ENCODE measurements at regions not wholly inside any gene's neighbourhood (a gene's known extent, or its start where the extent isn't known, plus 50 kb on each side); places are given as distances from the start of the nearest gene placed in this dataset.

- 71 to 100% (median 85%) methylated on average over 1 to 2 of the region's 2 CpGs; no CpG with 5 or more reads in 4 of the 10 experiments for WGBS, 10 experiments
- no peaks in the 10 kb centered on the region for H3K4me1 ChIP-seq (replicated peaks in 1 of 2)
- H3K4me3 ChIP-seq = no peak overlapping the region
- H3K27ac ChIP-seq = no peak overlapping the region
- in situ Hi-C loops (cut with MboI; ENCODE audit: low pct_unique_long_range_greater_than_20kb in 2 of 9, low sequenced_read_pairs in 9 of 9, unreplicated experiment in 9 of 9) = no loop called here
- no peak for ATAC-seq (replicated peaks in 6 of 8)
These were observed 230.2 kb upstream of the NT5C1B start for GRCh38 chr2:18819566-18819965.

DNA sequence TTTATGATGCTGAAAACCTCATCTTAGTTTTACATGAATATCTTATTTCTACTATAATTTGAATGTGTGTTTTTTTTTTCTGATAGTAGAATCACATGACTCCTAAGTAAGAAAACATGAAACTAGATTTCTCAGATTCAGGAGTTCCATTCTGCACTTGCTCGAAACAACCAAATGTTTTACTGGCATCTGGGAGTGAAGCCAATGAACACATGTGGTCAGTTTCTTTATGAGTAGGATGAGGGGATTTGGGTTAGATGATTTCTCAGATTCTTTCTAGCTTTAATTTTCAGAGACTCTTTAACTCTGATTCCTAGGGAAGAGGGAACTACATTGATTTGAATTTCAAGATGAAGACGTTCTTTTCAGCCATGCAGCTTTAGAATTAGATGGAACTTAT, 225.0 kb upstream of the NT5C1B start:
- Histone ChIP-seq H3K4me3 (no peak overlapping the region), H3K27ac (no peak overlapping the region), H3K4me1 (replicated peaks in 1 of 2) (peaks cover 0 to 8% of the 10 kb centered on the region in 2 donors)
- in situ Hi-C loops (cut with MboI; ENCODE audit: low pct_unique_long_range_greater_than_20kb in 2 of 9, low sequenced_read_pairs in 9 of 9, unreplicated experiment in 9 of 9) = no loop called here
- no peak for ATAC-seq (replicated peaks in 6 of 8)
- 20 to 94% (median 92%) methylated on average over 1 to 2 of the region's 2 CpGs; no CpG with 5 or more reads in 3 of the 10 experiments for WGBS, 10 experiments

- Histone ChIP-seq H3K27ac (no peak overlapping the region), H3K4me3 (no peak overlapping the region), H3K4me1 (replicated peaks in 1 of 2) (no peaks in the 10 kb centered on the region)
- no peak for ATAC-seq (replicated peaks in 6 of 8)
- 80 to 100% (median 89%) methylated on average over 1 of the region's 1 CpG; no CpG with 5 or more reads in 3 of the 10 experiments for WGBS, 10 experiments
- in situ Hi-C loops (cut with MboI; ENCODE audit: low pct_unique_long_range_greater_than_20kb in 2 of 9, low sequenced_read_pairs in 9 of 9, unreplicated experiment in 9 of 9) = no loop called here
These were observed 215.2 kb upstream of the NT5C1B start for GRCh38 chr2:18804536-18804935.

GRCh38 chr2:18803141-18803939, 214.0 kb upstream of the NT5C1B start:
- no peak overlapping the region for H3K4me3 ChIP-seq
- H3K27ac ChIP-seq = no peak overlapping the region
- 0 to 90% (median 66%) methylated on average over 1 to 2 of the region's 2 CpGs for WGBS, 10 experiments
- H3K4me1 ChIP-seq (replicated peaks in 1 of 2) = no peaks in the 10 kb centered on the region
- no peak for ATAC-seq (replicated peaks in 6 of 8)
- in situ Hi-C loops (cut with MboI; ENCODE audit: low pct_unique_long_range_greater_than_20kb in 2 of 9, low sequenced_read_pairs in 9 of 9, unreplicated experiment in 9 of 9) = no loop called here

GRCh38 chr2:18800240-18800971, 211.0 kb upstream of the NT5C1B start:
- Histone ChIP-seq H3K27ac (no peak overlapping the region), H3K4me1 (replicated peaks in 1 of 2) (no peaks in the 10 kb centered on the region), H3K4me3 (no peak overlapping the region)
- WGBS, 10 experiments = 33 to 85% (median 62%) methylated on average over 1 to 5 of the region's 6 CpGs; no CpG with 5 or more reads in 1 of the 10 experiments
- peak in 1 of 8 experiments; percentile 61 for ATAC-seq (replicated peaks in 6 of 8)
- in situ Hi-C loops (cut with MboI; ENCODE audit: low pct_unique_long_range_greater_than_20kb in 2 of 9, low sequenced_read_pairs in 9 of 9, unreplicated experiment in 9 of 9) = no loop called here

- in situ Hi-C loops (cut with MboI; ENCODE audit: low pct_unique_long_range_greater_than_20kb in 2 of 9, low sequenced_read_pairs in 9 of 9, unreplicated experiment in 9 of 9) = no loop called here
- no peak for ATAC-seq (replicated peaks in 6 of 8)
- Histone ChIP-seq H3K4me3 (no peak overlapping the region), H3K4me1 (replicated peaks in 1 of 2) (no peaks in the 10 kb centered on the region), H3K27ac (no peak overlapping the region)
- 40 to 100% (median 100%) methylated on average over 1 to 2 of the region's 2 CpGs; no CpG with 5 or more reads in 1 of the 10 experiments for WGBS, 10 experiments
These were observed 210.0 kb upstream of the NT5C1B start for GRCh38 chr2:18799397-18799796.

- in situ Hi-C loops (cut with MboI; ENCODE audit: low pct_unique_long_range_greater_than_20kb in 2 of 9, low sequenced_read_pairs in 9 of 9, unreplicated experiment in 9 of 9) = no loop called here
- H3K27ac ChIP-seq = no peak overlapping the region
- H3K4me3 ChIP-seq = no peak overlapping the region
- 0 to 100% (median 83%) methylated on average over 1 to 3 of the region's 3 CpGs; no CpG with 5 or more reads in 1 of the 10 experiments for WGBS, 10 experiments
- H3K4me1 ChIP-seq (replicated peaks in 1 of 2) = peaks cover 13 to 15% of the 10 kb centered on the region in 2 donors
- ATAC-seq (replicated peaks in 6 of 8) = peak in 3 of 8 experiments; percentile 62 to 83 (median 74)
These were observed 207.9 kb upstream of the NT5C1B start for GRCh38 chr2:18797133-18797845.

GRCh38 chr2:18795906-18796305, 206.5 kb upstream of the NT5C1B start:
- ATAC-seq (replicated peaks in 6 of 8) = peak in 2 of 8 experiments; percentile 6 to 9

DNA sequence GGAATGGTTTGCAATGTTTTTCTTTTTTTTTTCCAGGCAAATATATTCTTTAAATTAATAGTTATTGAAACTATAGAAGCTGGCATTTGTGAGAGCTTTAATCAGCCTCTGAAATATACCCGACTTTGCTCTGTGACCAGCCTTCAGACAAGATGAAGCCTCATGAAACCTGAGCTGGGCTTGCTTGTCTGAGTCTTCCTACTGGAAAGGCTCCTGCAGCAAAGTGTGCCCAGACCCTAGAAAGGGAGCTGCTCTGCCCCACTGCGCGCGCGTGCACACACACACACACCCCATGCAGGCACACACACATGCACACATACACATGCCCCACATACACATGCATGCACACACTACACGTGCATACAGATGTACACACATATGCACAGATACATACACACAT, 203.3 kb upstream of the NT5C1B start:
- Histone ChIP-seq H3K4me3 (no peak overlapping the region), H3K27ac (no peak overlapping the region), H3K4me1 (replicated peaks in 1 of 2) (peaks cover 19% of the 10 kb centered on the region in 2 donors)
- WGBS, 10 experiments = 68 to 90% (median 86%) methylated on average over 1 to 6 of the region's 6 CpGs; no CpG with 5 or more reads in 3 of the 10 experiments
- ATAC-seq (replicated peaks in 6 of 8) = peak in 1 of 8 experiments; percentile 19
- in situ Hi-C loops (cut with MboI; ENCODE audit: low pct_unique_long_range_greater_than_20kb in 2 of 9, low sequenced_read_pairs in 9 of 9, unreplicated experiment in 9 of 9) = no loop called here

More at GRCh38 chr2:18795906-18796305, 206.5 kb upstream of the NT5C1B start:
- H3K27ac ChIP-seq = no peak overlapping the region
- 0 to 71% (median 19%) methylated on average over 1 of the region's 1 CpG; no CpG with 5 or more reads in 4 of the 10 experiments for WGBS, 10 experiments
- in situ Hi-C loops (cut with MboI; ENCODE audit: low pct_unique_long_range_greater_than_20kb in 2 of 9, low sequenced_read_pairs in 9 of 9, unreplicated experiment in 9 of 9) = no loop called here
- peaks cover 19% of the 10 kb centered on the region in 2 donors for H3K4me1 ChIP-seq (replicated peaks in 1 of 2)
- H3K4me3 ChIP-seq = no peak overlapping the region

- in situ Hi-C loops (cut with MboI; ENCODE audit: low pct_unique_long_range_greater_than_20kb in 2 of 9, low sequenced_read_pairs in 9 of 9, unreplicated experiment in 9 of 9) = no loop called here
- H3K4me1 ChIP-seq (replicated peaks in 1 of 2) = peaks cover 19% of the 10 kb centered on the region in 2 donors
- H3K27ac ChIP-seq = no peak overlapping the region
- ATAC-seq (replicated peaks in 6 of 8) = peak in 5 of 8 experiments; percentile 6 to 91 (median 48)
- H3K4me3 ChIP-seq = no peak overlapping the region
- 0 to 100% (median 32%) methylated on average over 1 to 3 of the region's 3 CpGs; no CpG with 5 or more reads in 2 of the 10 experiments for WGBS, 10 experiments
These were observed 202.9 kb upstream of the NT5C1B start for GRCh38 chr2:18792226-18792629.

DNA sequence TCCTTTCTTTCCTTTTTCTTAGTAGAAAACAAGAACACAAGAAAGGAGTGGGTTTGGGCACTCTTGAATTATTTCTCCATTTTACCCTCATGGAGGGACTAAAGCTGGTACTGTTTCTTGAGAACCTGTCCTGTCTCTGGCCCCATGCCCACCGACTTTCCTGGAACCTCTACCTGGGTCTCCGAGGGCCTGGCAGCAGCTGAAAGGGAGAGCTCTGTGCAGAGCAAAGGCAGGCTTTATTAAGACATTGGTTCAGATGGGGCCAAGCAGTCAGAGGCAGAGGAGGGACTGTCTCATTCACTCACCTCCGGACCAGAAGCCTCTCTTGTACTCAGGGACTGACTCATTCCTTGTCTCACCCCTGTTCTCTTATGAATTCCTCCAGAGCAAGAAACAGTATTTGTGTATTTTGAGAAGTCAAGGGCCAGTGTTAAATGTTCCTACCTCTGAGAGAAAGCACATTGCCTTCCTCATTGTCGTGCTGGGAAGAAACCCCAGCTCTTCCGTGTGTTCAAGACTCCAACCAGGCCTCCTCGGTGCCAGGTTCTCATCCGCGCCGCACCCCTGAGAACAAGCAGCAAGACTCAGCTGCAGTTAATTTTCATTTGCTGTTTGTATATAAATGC, 201.9 kb upstream of the NT5C1B start:
- Histone ChIP-seq H3K27ac (no peak overlapping the region), H3K4me3 (no peak overlapping the region), H3K4me1 (replicated peaks in 1 of 2) (peaks cover 19% of the 10 kb centered on the region in 2 donors)
- 74 to 100% (median 93%) methylated on average over 2 to 9 of the region's 9 CpGs; no CpG with 5 or more reads in 1 of the 10 experiments for WGBS, 10 experiments
- in situ Hi-C loops (cut with MboI; ENCODE audit: low pct_unique_long_range_greater_than_20kb in 2 of 9, low sequenced_read_pairs in 9 of 9, unreplicated experiment in 9 of 9) = no loop called here
- no peak for ATAC-seq (replicated peaks in 6 of 8)

GRCh38 chr2:18790509-18791171, 201.3 kb upstream of the NT5C1B start:
- WGBS, 10 experiments = 60 to 100% (median 90%) methylated on average over 1 to 3 of the region's 3 CpGs; no CpG with 5 or more reads in 2 of the 10 experiments
- ATAC-seq (replicated peaks in 6 of 8) = no peak
- no peak overlapping the region for H3K4me3 ChIP-seq
- in situ Hi-C loops (cut with MboI; ENCODE audit: low pct_unique_long_range_greater_than_20kb in 2 of 9, low sequenced_read_pairs in 9 of 9, unreplicated experiment in 9 of 9) = no loop called here
- H3K27ac ChIP-seq = no peak overlapping the region
- peaks cover 19% of the 10 kb centered on the region in 2 donors for H3K4me1 ChIP-seq (replicated peaks in 1 of 2)

Measured in motor neuron (in vitro differentiated cells).